Cerebellar nuclear complex (tissue), 1 donor: ENCODE measurements at regions not wholly inside any gene's neighbourhood (a gene's known extent, or its start where the extent isn't known, plus 50 kb on each side); places are given as distances from the start of the nearest gene placed in this dataset.
"Not testable (repeated sequence)": the region's sequence is repeated elsewhere in the genome, so short reads cannot be mapped to it uniquely, and the experiment has no call there.

ENCODE experiments used
- DNase-seq, 2 experiments: peaks; one replicate each; lab custom pipeline; 2025; lab: John Stamatoyannopoulos, UW

- no peak for DNase-seq
Observed at GRCh38 chr20:47929368-47930115, 144.3 kb upstream of the SULF2 start.

- DNase-seq: no peak
Observed at GRCh38 chr20:47927944-47928343, 142.7 kb upstream of the SULF2 start.

GRCh38 chr20:47927385-47927851 lies 142.1 kb upstream of the SULF2 start:
- DNase-seq: no peak

- no peak for DNase-seq
Observed at GRCh38 chr20:47926731-47927130, 141.4 kb upstream of the SULF2 start.

GRCh38 chr20:47925593-47925992 lies 140.3 kb upstream of the SULF2 start:
- DNase-seq: no peak

- no peak for DNase-seq
Observed at GRCh38 chr20:47922269-47922668, 137.0 kb upstream of the SULF2 start.

GRCh38 chr20:47921829-47922228 lies 136.5 kb upstream of the SULF2 start:
- not testable (repeated sequence) for DNase-seq

GRCh38 chr20:47921408-47921807 lies 136.1 kb upstream of the SULF2 start:
- DNase-seq: no peak

- no peak for DNase-seq
Observed at GRCh38 chr20:47917549-47918070, 132.3 kb upstream of the SULF2 start.

GRCh38 chr20:47915495-47915894 lies 130.2 kb upstream of the SULF2 start:
- no peak for DNase-seq

- DNase-seq: no peak
Observed at GRCh38 chr20:47914792-47915191, 129.5 kb upstream of the SULF2 start.

GRCh38 chr20:47912786-47913501 lies 127.7 kb upstream of the SULF2 start:
- DNase-seq: not testable (repeated sequence)

- not testable (repeated sequence) for DNase-seq
Observed at GRCh38 chr20:47912165-47912564, 126.9 kb upstream of the SULF2 start.

- DNase-seq: not testable (repeated sequence)
Observed at GRCh38 chr20:47909696-47910369, 124.6 kb upstream of the SULF2 start.

GRCh38 chr20:47908361-47909035 lies 123.2 kb upstream of the SULF2 start:
- not testable (repeated sequence) for DNase-seq

GRCh38 chr20:47907951-47908350 lies 122.7 kb upstream of the SULF2 start:
- not testable (repeated sequence) for DNase-seq

GRCh38 chr20:47907031-47907675 lies 121.9 kb upstream of the SULF2 start:
- DNase-seq: no peak

- no peak for DNase-seq
Observed at GRCh38 chr20:47906348-47906660, 121.0 kb upstream of the SULF2 start.

- no peak for DNase-seq
Observed at GRCh38 chr20:47905628-47906347, 120.5 kb upstream of the SULF2 start.

- DNase-seq: not testable (repeated sequence)
Observed at GRCh38 chr20:47903009-47903408, 117.7 kb upstream of the SULF2 start.

GRCh38 chr20:47899313-47899712 lies 114.0 kb upstream of the SULF2 start:
- DNase-seq: not testable (repeated sequence)
